ENCODE measurements at regions not wholly inside any gene's neighbourhood (a gene's known extent, or its start where the extent isn't known, plus 50 kb on each side); places are given as distances from the start of the nearest gene placed in this dataset.

GRCh38 chr1:200237066-200237465 is 172.8 kb downstream of the ZNF281 start:
- H3K27me3 ChIP-seq (ENCODE audit: low read depth), result no peaks in the 10 kb centered on the region
- intact Hi-C loops (cut with DNase I), result no loop called here
- no peak for DNase-seq
- H3K36me3 ChIP-seq, result no peaks in the 10 kb centered on the region
- no peak for ATAC-seq
- TF ChIP-seq CTCF (IDR thresholded peaks at IDR 0.05), result no peak
- H3K4me1 ChIP-seq, result peaks cover 11% of the 10 kb centered on the region
- H3K27ac ChIP-seq, result no peak overlapping the region
- no peak overlapping the region for H3K4me3 ChIP-seq
- no peaks in the 10 kb centered on the region for H3K9me3 ChIP-seq

- TF ChIP-seq CTCF (IDR thresholded peaks at IDR 0.05), result no peak
- ATAC-seq (no peak), DNase-seq (no peak)
- H3K4me3 ChIP-seq, result no peak overlapping the region
- no peaks in the 10 kb centered on the region for H3K36me3 ChIP-seq
- H3K27me3 ChIP-seq (ENCODE audit: low read depth), result no peaks in the 10 kb centered on the region
- H3K9me3 ChIP-seq, result no peaks in the 10 kb centered on the region
- peaks cover 8% of the 10 kb centered on the region for H3K4me1 ChIP-seq
- H3K27ac ChIP-seq, result no peak overlapping the region
- intact Hi-C loops (cut with DNase I), result no loop called here
These were observed 174.9 kb downstream of the ZNF281 start for GRCh38 chr1:200234938-200235337.

- no peaks in the 10 kb centered on the region for H3K9me3 ChIP-seq
- H3K27ac ChIP-seq, result no peak overlapping the region
- H3K36me3 ChIP-seq, result no peaks in the 10 kb centered on the region
- ATAC-seq (no peak), DNase-seq (no peak)
- peaks cover 8% of the 10 kb centered on the region for H3K4me1 ChIP-seq
- intact Hi-C loops (cut with DNase I), result no loop called here
- H3K27me3 ChIP-seq (ENCODE audit: low read depth), result no peaks in the 10 kb centered on the region
- no peak overlapping the region for H3K4me3 ChIP-seq
- no peak for TF ChIP-seq CTCF (IDR thresholded peaks at IDR 0.05)
These were observed 176.4 kb downstream of the ZNF281 start for GRCh38 chr1:200233393-200233792.

- H3K4me3 ChIP-seq, result no peak overlapping the region
- no peak for ATAC-seq
- H3K9me3 ChIP-seq, result no peaks in the 10 kb centered on the region
- no peaks in the 10 kb centered on the region for H3K27me3 ChIP-seq (ENCODE audit: low read depth)
- intact Hi-C loops (cut with DNase I), result no loop called here
- no peak for TF ChIP-seq CTCF (IDR thresholded peaks at IDR 0.05)
- peaks cover 16% of the 10 kb centered on the region for H3K4me1 ChIP-seq
- no peaks in the 10 kb centered on the region for H3K36me3 ChIP-seq
- no peak for DNase-seq
- no peak overlapping the region for H3K27ac ChIP-seq
These were observed 178.0 kb downstream of the ZNF281 start for GRCh38 chr1:200231787-200232231.

- intact Hi-C loops (cut with DNase I), result no loop called here
- DNase-seq (no peak), ATAC-seq (no peak)
- Histone ChIP-seq H3K27ac (no peak overlapping the region), H3K9me3 (no peaks in the 10 kb centered on the region), H3K4me1 (peaks cover 19% of the 10 kb centered on the region), H3K36me3 (no peaks in the 10 kb centered on the region), H3K27me3 (ENCODE audit: low read depth) (no peaks in the 10 kb centered on the region), H3K4me3 (no peak overlapping the region)
- TF ChIP-seq CTCF (IDR thresholded peaks at IDR 0.05), result no peak
These were observed 179.2 kb downstream of the ZNF281 start for GRCh38 chr1:200230671-200231070.

- H3K4me1 ChIP-seq, result peaks cover 19% of the 10 kb centered on the region
- H3K27ac ChIP-seq, result no peak overlapping the region
- intact Hi-C loops (cut with DNase I), result no loop called here
- ATAC-seq (no peak), DNase-seq (no peak)
- no peaks in the 10 kb centered on the region for H3K9me3 ChIP-seq
- no peaks in the 10 kb centered on the region for H3K27me3 ChIP-seq (ENCODE audit: low read depth)
- no peak for TF ChIP-seq CTCF (IDR thresholded peaks at IDR 0.05)
- no peaks in the 10 kb centered on the region for H3K36me3 ChIP-seq
- H3K4me3 ChIP-seq, result no peak overlapping the region
These were observed 181.3 kb downstream of the ZNF281 start for GRCh38 chr1:200228486-200228885.

All from lower lobe of right lung (tissue), 2 donors.